SK-N-SH (cell line): ENCODE measurements at regions not wholly inside any gene's neighbourhood (a gene's known extent, or its start where the extent isn't known, plus 50 kb on each side); places are given as distances from the start of the nearest gene placed in this dataset.

Experiments
- CTCF ChIA-PET: fragments of 300-600, 350-600 bp; formaldehyde crosslinking; extraction: SDS; loops from one replicate; lab custom pipeline; 2021; lab: Yijun Ruan, JAX
- POLR2A ChIA-PET: fragments of 350-600 bp; sonication (Branson Sonifier 250); formaldehyde crosslinking; extraction: SDS; loops from one replicate; lab custom pipeline; 2020; ENCODE audit warnings: antibody characterized with exemption, inconsistent platforms; lab: Yijun Ruan, JAX
- DNase-seq: peaks from one replicate; pipeline ENCODE4 v3.0.0; 2012
- H2AFZ ChIP-seq: fragments of 200-600 bp; sonication (generic); 2 replicates; pipeline ENCODE4 v1.8.1; 2016; ENCODE audit warnings: antibody characterized with exemption, mild to moderate bottlenecking, low read depth
- H3F3A ChIP-seq: fragments of 200-600 bp; sonication (generic); replicated peaks from 2 replicates; pipeline ENCODE3; 2016; ENCODE audit warnings: antibody characterized with exemption, mild to moderate bottlenecking; ENCODE audit not compliant: insufficient read depth
- H3K27ac ChIP-seq, 2 experiments: fragments of 200-500 bp in 1 of 2; fragments of 200-600 bp in 1 of 2; sonication (Bioruptor generic) in 1 of 2; sonication (generic), shearing (Covaris generic) in 1 of 2; 2 replicates each; pipeline versions ENCODE4 v1.5.1 to v1.6.1; 2014 to 2016; ENCODE audit warnings: low read depth in 2 of 2, inconsistent platforms in 1 of 2, low read length in 1 of 2, mild to moderate bottlenecking in 1 of 2, mixed read lengths in 1 of 2
- H3K27me3 ChIP-seq: fragments of 200-600 bp; sonication (generic), shearing (Covaris generic); 2 replicates; pipeline ENCODE4 v1.6.1; 2016; ENCODE audit warnings: mixed run types; ENCODE audit not compliant: insufficient read depth
- H3K36me3 ChIP-seq, 2 experiments: fragments of 200-500 bp in 1 of 2; fragments of 200-600 bp in 1 of 2; sonication (Bioruptor generic) in 1 of 2; sonication (generic) in 1 of 2; replicated peaks in 1 of 2; 2 replicates each; pipeline versions ENCODE3 to v1.5.1; 2014 to 2016; ENCODE audit warnings: low read length in 1 of 2, mild to moderate bottlenecking in 1 of 2; ENCODE audit not compliant: insufficient read depth in 2 of 2, control insufficient read depth in 1 of 2
- H3K4me1 ChIP-seq, 2 experiments: fragments of 200-500 bp in 1 of 2; fragments of 200-600 bp in 1 of 2; sonication (Bioruptor generic) in 1 of 2; sonication (generic), shearing (Covaris generic) in 1 of 2; 2 replicates each; pipeline versions ENCODE4 v1.5.1 to v1.6.1; 2014 to 2016; ENCODE audit warnings: low read depth in 1 of 2, low read length in 1 of 2, mixed run types in 1 of 2; ENCODE audit not compliant: insufficient read depth in 2 of 2, control insufficient read depth in 1 of 2
- H3K4me2 ChIP-seq: fragments of 200-600 bp; sonication (generic), shearing (Covaris generic); 2 replicates; pipeline ENCODE4 v1.6.1; 2017; ENCODE audit warnings: mixed run types
- H3K4me3 ChIP-seq, 2 experiments: fragments of 200-500 bp in 1 of 2; fragments of 200-600 bp in 1 of 2; sonication (Bioruptor generic) in 1 of 2; sonication (generic), shearing (Covaris generic) in 1 of 2; 2 replicates each; pipeline versions ENCODE4 v1.5.1 to v1.8.1; 2014 to 2016; ENCODE audit warnings: low read depth in 2 of 2, inconsistent platforms in 1 of 2, low read length in 1 of 2, mild to moderate bottlenecking in 1 of 2, mixed read lengths in 1 of 2, moderate library complexity in 1 of 2
- H3K79me2 ChIP-seq: fragments of 200-600 bp; sonication (generic); 2 replicates; pipeline ENCODE4 v1.8.1; 2017; ENCODE audit warnings: mild to moderate bottlenecking; ENCODE audit not compliant: insufficient read depth
- H3K9ac ChIP-seq: fragments of 200-600 bp; sonication (generic); 2 replicates; pipeline ENCODE4 v1.6.1; 2017; ENCODE audit warnings: mixed run types
- H3K9me2 ChIP-seq: fragments of 200-600 bp; sonication (generic); 2 replicates; pipeline ENCODE4 v1.6.1; 2017; ENCODE audit warnings: mixed run types
- H3K9me3 ChIP-seq: fragments of 200-600 bp; sonication (generic); 2 replicates; pipeline ENCODE4 v1.6.1; 2017; ENCODE audit warnings: mixed run types, mild to moderate bottlenecking, moderate library complexity
- H4K20me1 ChIP-seq: fragments of 200-600 bp; sonication (generic); 2 replicates; pipeline ENCODE4 v1.6.1; 2017; ENCODE audit warnings: mild to moderate bottlenecking, mixed run types; ENCODE audit not compliant: insufficient read depth
- CHD2 ChIP-seq: fragments of 150-350 bp; IDR thresholded peaks from 2 replicates; pipeline ENCODE4 v1.6.1; 2018; ENCODE audit warnings: low read length; ENCODE audit not compliant: partially characterized antibody
- CTCF ChIP-seq: fragments of 200-600 bp; sonication (generic); IDR thresholded peaks from 2 replicates; pipeline ENCODE4 v1.6.1; 2017; ENCODE audit warnings: antibody characterized with exemption, mild to moderate bottlenecking, moderate library complexity
- EZH2phosphoT487 ChIP-seq: fragments of 200-600 bp; sonication (generic); IDR thresholded peaks from 2 replicates; pipeline ENCODE4 v1.6.1; 2017; ENCODE audit warnings: low read depth, mixed run types, mild to moderate bottlenecking, antibody characterized with exemption, moderate library complexity, borderline replicate concordance
- FOSL2 ChIP-seq: IDR thresholded peaks from 2 replicates; pipeline ENCODE4 v1.4.0; 2012; ENCODE audit warnings: low read depth, mild to moderate bottlenecking, moderate library complexity, borderline replicate concordance
- FOXM1 ChIP-seq: IDR thresholded peaks from 2 replicates; pipeline ENCODE4 v1.4.0; 2012; ENCODE audit warnings: low read depth, mild to moderate bottlenecking
- GABPA ChIP-seq: IDR thresholded peaks from 2 replicates; pipeline ENCODE4 v1.4.0; 2012; ENCODE audit warnings: low read depth, mild to moderate bottlenecking
- IRF3 ChIP-seq: fragments of 150-350 bp; IDR thresholded peaks from 2 replicates; pipeline ENCODE4 v1.6.1; 2016; ENCODE audit warnings: mild to moderate bottlenecking, low read depth, low read length
- MAX ChIP-seq: IDR thresholded peaks from 2 replicates; pipeline ENCODE4 v1.4.0; 2012; ENCODE audit warnings: low read depth
- MEF2A ChIP-seq: IDR thresholded peaks from 2 replicates; pipeline ENCODE4 v1.4.0; 2012; ENCODE audit warnings: low read depth, borderline replicate concordance
- MXI1 ChIP-seq: IDR thresholded peaks from 2 replicates; pipeline ENCODE4 v1.6.1; 2012; ENCODE audit warnings: mild to moderate bottlenecking, low read depth, low read length, improper control_type of control experiment
- PBX3 ChIP-seq: IDR thresholded peaks from 2 replicates; pipeline ENCODE4; 2012
- RAD21 ChIP-seq: IDR thresholded peaks from 2 replicates; pipeline ENCODE4 v1.6.1; 2012; ENCODE audit warnings: mild to moderate bottlenecking, low read length
- RCOR1 ChIP-seq: fragments of 150-350 bp; IDR thresholded peaks from 2 replicates; pipeline ENCODE4 v1.6.1; 2017; ENCODE audit warnings: antibody characterized with exemption, low read length
- RFX5 ChIP-seq: IDR thresholded peaks from 2 replicates; pipeline ENCODE4 v1.6.1; 2012; ENCODE audit warnings: mild to moderate bottlenecking, improper control_type of control experiment, low read length
- RXRA ChIP-seq: IDR thresholded peaks from 2 replicates; pipeline ENCODE4 v1.4.0; 2012; ENCODE audit warnings: low read depth, mild to moderate bottlenecking, borderline replicate concordance
- SMC3 ChIP-seq: IDR thresholded peaks from 2 replicates; pipeline ENCODE4 v1.6.1; 2012; ENCODE audit warnings: low read depth, low read length, improper control_type of control experiment
- USF2 ChIP-seq: fragments of 150-350 bp; IDR thresholded peaks from 2 replicates; pipeline ENCODE4 v1.6.1; 2017; ENCODE audit warnings: antibody characterized with exemption, low read length, low read depth, borderline replicate concordance
- ZBTB33 ChIP-seq: IDR thresholded peaks from 2 replicates; pipeline ENCODE4 v1.4.0; 2012; ENCODE audit warnings: low read depth, borderline replicate concordance
- WGBS: methylation state at CpG from one replicate; pipeline ENCODE4 v1.1.6; 2017; ENCODE audit warnings: low lambda C conversion rate; 5-methylcytosine and 5-hydroxymethylcytosine counted together

- Histone ChIP-seq H3K9me2 (no peaks in the 10 kb centered on the region), H4K20me1 (no peaks in the 10 kb centered on the region), H3K4me2 (no peak overlapping the region), H3K27ac (peak overlapping the region in 1 of 2 experiments; percentile 100; a peak in 2 of 4 replicates), H3K9me3 (no peaks in the 10 kb centered on the region), H3K36me3 (no peaks in the 10 kb centered on the region), H2AFZ (no peak overlapping the region), H3K27me3 (no peaks in the 10 kb centered on the region), H3K4me3 (no peak overlapping the region), H3K4me1 (peaks cover 0 to 12% of the 10 kb centered on the region in 2 experiments; a peak in 1 of 4 replicates), H3K9ac (no peak overlapping the region), H3F3A (peaks cover 29% of the 10 kb centered on the region), H3K79me2 (no peaks in the 10 kb centered on the region)
- no peak for DNase-seq
- WGBS: 92% methylated on average over 3 of the region's 3 CpGs
- no peak for TF ChIP-seq RFX5
- no peak for TF ChIP-seq FOXM1
- no peak for TF ChIP-seq GABPA
- no peak for TF ChIP-seq RAD21
- TF ChIP-seq CTCF: no peak
- TF ChIP-seq MEF2A: no peak
- no peak for TF ChIP-seq MXI1
- TF ChIP-seq USF2: no peak
- TF ChIP-seq IRF3: no peak
- TF ChIP-seq MAX: no peak
- no peak for TF ChIP-seq EZH2phosphoT487
- CTCF ChIA-PET: interaction anchor here (1.2 kb wide), 1 partner anchor 13 kb away, joined by 4 read pairs; no protein-coding TSS in a partner anchor
- POLR2A ChIA-PET: no interaction called here
Observed at GRCh38 chr3:55194376-55194775, 266.5 kb upstream of the LRTM1 start.

- H3K27ac ChIP-seq: peak overlapping the region; percentile 62 to 100
- ChIA-PET POLR2A (no interaction called here), CTCF (interaction anchor here (3.1 kb wide), 1 partner anchor 11 kb away, joined by 11 read pairs; no protein-coding TSS in a partner anchor)
- no peaks in the 10 kb centered on the region for H4K20me1 ChIP-seq
- H3K36me3 ChIP-seq: no peaks in the 10 kb centered on the region
- peak overlapping the region; percentile 80 for H3K9ac ChIP-seq
- H3K27me3 ChIP-seq: no peaks in the 10 kb centered on the region
- WGBS: 40% methylated on average over 4 of the region's 4 CpGs
- DNase-seq: no peak
- H3K4me1 ChIP-seq: peaks cover 0 to 13% of the 10 kb centered on the region in 2 experiments; a peak in 2 of 4 replicates
- H3K4me2 ChIP-seq: peak overlapping the region; percentile 45; the same call in 1 of the 2 replicates
- H3K4me3 ChIP-seq: no peak overlapping the region
- H3F3A ChIP-seq: peaks cover 27% of the 10 kb centered on the region
- no peaks in the 10 kb centered on the region for H3K9me2 ChIP-seq
- H3K9me3 ChIP-seq: no peaks in the 10 kb centered on the region
- 0 out of 2 replicates have a peak overlapping the region, but pooled peaks have one; percentile 1 for H2AFZ ChIP-seq
- H3K79me2 ChIP-seq: no peaks in the 10 kb centered on the region
- TF ChIP-seq GABPA (no peak), MAX (no peak), FOSL2 (peak; percentile 67), RCOR1 (no peak), PBX3 (peak; percentile 41; the same call in 1 of the 2 replicates), ZBTB33 (no peak), CHD2 (no peak), SMC3 (no peak), RXRA (peak; percentile 70), MXI1 (no peak)
Observed at GRCh38 chr3:55191911-55192775, 264.3 kb upstream of the LRTM1 start.
